HFFc6 (cell line): ENCODE measurements at regions not wholly inside any gene's neighbourhood (a gene's known extent, or its start where the extent isn't known, plus 50 kb on each side); places are given as distances from the start of the nearest gene placed in this dataset.

Source experiments
- DNase-seq: peaks from one replicate; pipeline ENCODE4 v3.0.0-alpha.2; 2018
- H3K27ac Mint-ChIP-seq: 2 replicates; pipeline ENCODE4 v1.8.0; 2020; ENCODE audit warnings: mild to moderate bottlenecking, mixed read lengths
- H3K27me3 Mint-ChIP-seq: 2 replicates; pipeline ENCODE4 v1.8.0; 2021; ENCODE audit warnings: mild to moderate bottlenecking, moderate library complexity, mixed read lengths; ENCODE audit not compliant: insufficient read depth
- H3K36me3 Mint-ChIP-seq: 2 replicates; pipeline ENCODE4 v1.8.0; 2021; ENCODE audit warnings: low read depth, mixed read lengths
- H3K4me1 Mint-ChIP-seq: 2 replicates; pipeline ENCODE4 v1.8.0; 2020; ENCODE audit warnings: low read depth, mixed read lengths
- H3K4me3 Mint-ChIP-seq: 2 replicates; pipeline ENCODE4 v1.8.0; 2020; ENCODE audit warnings: mild to moderate bottlenecking, moderate library complexity, mixed read lengths
- H3K9me3 Mint-ChIP-seq: 2 replicates; pipeline ENCODE4 v1.8.0; 2020; ENCODE audit warnings: mild to moderate bottlenecking, mixed read lengths
- TF ChIP-seq, protein P1 (sequence below): fragments of 200-600 bp; sonication (generic); IDR thresholded peaks from 2 replicates; pipeline ENCODE4 v1.5.0; 2021; ENCODE audit warnings: antibody characterized with exemption, mild to moderate bottlenecking

GRCh38 chr13:50071379-50071778, 56.1 kb downstream of the KCNRG start:
- TF ChIP-seq, protein P1, sequence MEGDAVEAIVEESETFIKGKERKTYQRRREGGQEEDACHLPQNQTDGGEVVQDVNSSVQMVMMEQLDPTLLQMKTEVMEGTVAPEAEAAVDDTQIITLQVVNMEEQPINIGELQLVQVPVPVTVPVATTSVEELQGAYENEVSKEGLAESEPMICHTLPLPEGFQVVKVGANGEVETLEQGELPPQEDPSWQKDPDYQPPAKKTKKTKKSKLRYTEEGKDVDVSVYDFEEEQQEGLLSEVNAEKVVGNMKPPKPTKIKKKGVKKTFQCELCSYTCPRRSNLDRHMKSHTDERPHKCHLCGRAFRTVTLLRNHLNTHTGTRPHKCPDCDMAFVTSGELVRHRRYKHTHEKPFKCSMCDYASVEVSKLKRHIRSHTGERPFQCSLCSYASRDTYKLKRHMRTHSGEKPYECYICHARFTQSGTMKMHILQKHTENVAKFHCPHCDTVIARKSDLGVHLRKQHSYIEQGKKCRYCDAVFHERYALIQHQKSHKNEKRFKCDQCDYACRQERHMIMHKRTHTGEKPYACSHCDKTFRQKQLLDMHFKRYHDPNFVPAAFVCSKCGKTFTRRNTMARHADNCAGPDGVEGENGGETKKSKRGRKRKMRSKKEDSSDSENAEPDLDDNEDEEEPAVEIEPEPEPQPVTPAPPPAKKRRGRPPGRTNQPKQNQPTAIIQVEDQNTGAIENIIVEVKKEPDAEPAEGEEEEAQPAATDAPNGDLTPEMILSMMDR: no peak
- no peaks in the 10 kb centered on the region for H3K27me3 Mint-ChIP-seq
- H3K27ac Mint-ChIP-seq: peak overlapping the region; percentile 78
- H3K4me3 Mint-ChIP-seq: peak overlapping the region; percentile 68
- no peaks in the 10 kb centered on the region for H3K9me3 Mint-ChIP-seq
- H3K4me1 Mint-ChIP-seq: peaks cover 75% of the 10 kb centered on the region
- no peak for DNase-seq
- peaks cover 8% of the 10 kb centered on the region; the same call in 1 of the 2 replicates for H3K36me3 Mint-ChIP-seq

DNA sequence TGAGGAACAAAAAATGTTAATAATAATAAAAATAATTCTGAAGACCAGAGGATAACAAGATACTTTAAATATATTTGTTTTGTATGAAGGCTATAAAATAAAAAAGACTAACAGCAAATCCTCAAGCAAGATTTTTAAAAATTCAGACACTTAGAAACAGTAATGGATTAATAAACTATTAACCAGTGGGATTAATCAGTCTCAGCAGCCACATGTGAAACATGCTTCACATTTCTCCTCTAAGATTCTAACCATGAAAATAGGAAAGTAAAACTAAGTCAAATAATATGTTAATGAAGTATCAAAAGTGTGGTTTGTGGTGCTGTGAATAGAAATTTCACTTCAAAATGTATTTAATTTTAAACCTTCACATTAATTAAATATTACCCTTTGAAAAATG, 57.4 kb downstream of the KCNRG start:
- Mint-ChIP-seq H3K9me3 (no peaks in the 10 kb centered on the region), H3K27me3 (no peaks in the 10 kb centered on the region), H3K4me1 (peaks cover 87% of the 10 kb centered on the region), H3K27ac (peak overlapping the region; percentile 78), H3K36me3 (peaks cover 4% of the 10 kb centered on the region; the same call in 1 of the 2 replicates), H3K4me3 (peak overlapping the region; percentile 22; the same call in 1 of the 2 replicates)
- TF ChIP-seq, protein P1: no peak
- no peak for DNase-seq

- Mint-ChIP-seq H3K4me1 (peaks cover 92% of the 10 kb centered on the region), H3K27ac (peak overlapping the region; percentile 63)
- no peak for DNase-seq
Measured at GRCh38 chr13:50073340-50073739, 58.1 kb downstream of the KCNRG start.

GRCh38 chr13:50074843-50075242, 59.6 kb downstream of the KCNRG start:
- H3K4me1 Mint-ChIP-seq: peaks cover 84% of the 10 kb centered on the region
- H3K9me3 Mint-ChIP-seq: no peaks in the 10 kb centered on the region
- peak overlapping the region; percentile 45; the same call in 1 of the 2 replicates for H3K4me3 Mint-ChIP-seq
- no peaks in the 10 kb centered on the region for H3K27me3 Mint-ChIP-seq
- H3K36me3 Mint-ChIP-seq: peaks cover 4% of the 10 kb centered on the region; the same call in 1 of the 2 replicates
- DNase-seq: no peak
- TF ChIP-seq, protein P1: no peak
- no peak overlapping the region; the same call in 1 of the 2 replicates for H3K27ac Mint-ChIP-seq

More at GRCh38 chr13:50073340-50073739, 58.1 kb downstream of the KCNRG start:
- H3K9me3 Mint-ChIP-seq: no peaks in the 10 kb centered on the region
- peak overlapping the region; percentile 36; the same call in 1 of the 2 replicates for H3K4me3 Mint-ChIP-seq
- H3K27me3 Mint-ChIP-seq: no peaks in the 10 kb centered on the region
- TF ChIP-seq, protein P1: no peak
- H3K36me3 Mint-ChIP-seq: no peaks in the 10 kb centered on the region

- H3K4me1 Mint-ChIP-seq: peaks cover 77% of the 10 kb centered on the region
- peaks cover 12% of the 10 kb centered on the region; the same call in 1 of the 2 replicates for H3K36me3 Mint-ChIP-seq
- DNase-seq: no peak
- H3K27me3 Mint-ChIP-seq: no peaks in the 10 kb centered on the region; the same call in 1 of the 2 replicates
- peak overlapping the region; percentile 74 for H3K4me3 Mint-ChIP-seq
- H3K9me3 Mint-ChIP-seq: no peaks in the 10 kb centered on the region; the same call in 1 of the 2 replicates
- peak overlapping the region; percentile 64 for H3K27ac Mint-ChIP-seq
- TF ChIP-seq, protein P1: no peak
Measured at GRCh38 chr13:50075619-50076097, 60.4 kb downstream of the KCNRG start.
